Loucy (cell line): ENCODE measurements at regions not wholly inside any gene's neighbourhood (a gene's known extent, or its start where the extent isn't known, plus 50 kb on each side); places are given as distances from the start of the nearest gene placed in this dataset.

Experiments used
- H2AFZ ChIP-seq: fragments of 200-600 bp; sonication (generic); 2 replicates; pipeline ENCODE4 v1.6.0; 2016; ENCODE audit warnings: antibody characterized with exemption, mild to moderate bottlenecking, low read length, moderate library complexity
- H3F3A ChIP-seq: fragments of 200-600 bp; 2 replicates; pipeline ENCODE4 v1.6.0; 2016; ENCODE audit warnings: antibody characterized with exemption, low read depth, mild to moderate bottlenecking
- H3K27me3 ChIP-seq: fragments of 200-600 bp; sonication (generic); 2 replicates; pipeline ENCODE4 v1.6.1; 2014; ENCODE audit warnings: low read length, mild to moderate bottlenecking; ENCODE audit not compliant: insufficient read depth, poor library complexity, severe bottlenecking
- H3K36me3 ChIP-seq: fragments of 200-600 bp; sonication (generic); 2 replicates; pipeline ENCODE4 v1.6.1; 2016; ENCODE audit warnings: low read length; ENCODE audit not compliant: insufficient read depth
- H3K4me1 ChIP-seq: fragments of 200-600 bp; sonication (generic); 2 replicates; pipeline ENCODE4 v1.5.1; 2014; ENCODE audit warnings: low read length, mild to moderate bottlenecking; ENCODE audit not compliant: insufficient read depth, poor library complexity, severe bottlenecking
- H3K4me2 ChIP-seq: fragments of 200-600 bp; sonication (generic); 2 replicates; pipeline ENCODE4 v1.6.0; 2014; ENCODE audit warnings: antibody characterized with exemption, low read length, low read depth, mild to moderate bottlenecking; ENCODE audit not compliant: poor library complexity, severe bottlenecking
- H3K4me3 ChIP-seq: fragments of 200-600 bp; sonication (generic); 2 replicates; pipeline ENCODE4 v1.5.1; 2014; ENCODE audit warnings: low read length, mild to moderate bottlenecking, mixed read lengths; ENCODE audit not compliant: poor library complexity, severe bottlenecking
- H3K79me2 ChIP-seq: fragments of 200-600 bp; sonication (generic); 2 replicates; pipeline ENCODE4 v1.6.1; 2014; ENCODE audit warnings: low read length; ENCODE audit not compliant: insufficient read depth
- H3K9ac ChIP-seq: fragments of 200-600 bp; sonication (generic); 2 replicates; pipeline ENCODE4 v1.6.0; 2014; ENCODE audit warnings: mild to moderate bottlenecking, low read depth, low read length, moderate library complexity; ENCODE audit not compliant: poor library complexity, severe bottlenecking
- H3K9me2 ChIP-seq: fragments of 200-600 bp; sonication (generic); replicated peaks from 2 replicates; pipeline ENCODE4 v1.6.1; 2016; ENCODE audit warnings: low read depth, low read length, mixed read lengths
- H3K9me3 ChIP-seq: fragments of 200-600 bp; sonication (generic); 2 replicates; pipeline ENCODE4 v1.6.1; 2014; ENCODE audit warnings: mild to moderate bottlenecking, antibody characterized with exemption, low read length, low read depth; ENCODE audit not compliant: insufficient read depth
- H4K20me1 ChIP-seq: fragments of 200-600 bp; sonication (generic); 2 replicates; pipeline ENCODE4 v1.6.0; 2014; ENCODE audit warnings: antibody characterized with exemption, low read length, mild to moderate bottlenecking; ENCODE audit not compliant: insufficient read depth, poor library complexity, severe bottlenecking
- CTCF ChIP-seq: fragments of 200-600 bp; sonication (generic); conservative IDR thresholded peaks from 2 replicates; pipeline ENCODE4 v1.5.1; 2014; ENCODE audit warnings: mild to moderate bottlenecking, antibody characterized with exemption, low read length
- EZH2phosphoT487 ChIP-seq: fragments of 200-600 bp; IDR thresholded peaks from 2 replicates; pipeline ENCODE4 v1.6.1; 2018; ENCODE audit warnings: antibody characterized with exemption, mild to moderate bottlenecking, moderate library complexity, borderline replicate concordance

DNA sequence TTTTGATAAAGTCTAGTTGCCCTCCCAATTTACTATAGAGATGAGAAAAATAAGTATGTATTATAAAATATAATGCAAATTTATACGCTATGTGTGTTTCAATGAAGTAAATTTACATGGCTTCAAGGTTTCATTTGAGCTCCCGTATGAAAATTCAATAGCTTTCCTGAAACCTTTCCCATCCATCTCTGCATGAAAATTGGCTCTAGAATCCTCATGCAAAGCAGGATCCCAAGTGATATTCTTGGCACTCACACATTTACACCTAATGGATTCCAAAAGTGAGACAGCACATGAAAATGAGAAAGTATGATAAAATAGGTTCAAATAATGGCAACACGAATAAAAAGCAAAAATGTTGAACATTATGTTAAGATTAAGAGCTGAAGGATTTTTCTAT is 1595.8 kb upstream of the SEL1L start:
- Histone ChIP-seq H3K4me2 (no peak overlapping the region), H3K9me3 (no peaks in the 10 kb centered on the region), H3K27me3 (no peaks in the 10 kb centered on the region), H3K4me1 (no peaks in the 10 kb centered on the region), H3K9me2 (no peaks in the 10 kb centered on the region), H3F3A (no peaks in the 10 kb centered on the region), H4K20me1 (no peaks in the 10 kb centered on the region), H3K36me3 (no peaks in the 10 kb centered on the region), H3K4me3 (no peak overlapping the region), H3K9ac (no peak overlapping the region), H3K79me2 (no peaks in the 10 kb centered on the region), H2AFZ (no peak overlapping the region)
- TF ChIP-seq EZH2phosphoT487 (no peak), CTCF (no peak)

GRCh38 chr14:83133981-83134645 is 1600.5 kb upstream of the SEL1L start:
- H3K27me3 ChIP-seq, result no peaks in the 10 kb centered on the region
- no peak overlapping the region for H3K4me2 ChIP-seq
- H3K79me2 ChIP-seq, result no peaks in the 10 kb centered on the region
- no peak overlapping the region for H3K4me3 ChIP-seq
- no peak for TF ChIP-seq CTCF
- H4K20me1 ChIP-seq, result no peaks in the 10 kb centered on the region
- no peaks in the 10 kb centered on the region for H3K9me3 ChIP-seq
- no peaks in the 10 kb centered on the region for H3K36me3 ChIP-seq
- no peaks in the 10 kb centered on the region for H3K9me2 ChIP-seq
- no peak overlapping the region for H3K9ac ChIP-seq
- H3F3A ChIP-seq, result no peaks in the 10 kb centered on the region
- no peaks in the 10 kb centered on the region for H3K4me1 ChIP-seq
- H2AFZ ChIP-seq, result no peak overlapping the region

- H3K4me2 ChIP-seq, result no peak overlapping the region
- TF ChIP-seq CTCF (no peak), EZH2phosphoT487 (no peak)
- H2AFZ ChIP-seq, result no peak overlapping the region
- no peaks in the 10 kb centered on the region for H3K4me1 ChIP-seq
- no peaks in the 10 kb centered on the region for H3K9me2 ChIP-seq
- no peak overlapping the region for H3K4me3 ChIP-seq
- H3K36me3 ChIP-seq, result no peaks in the 10 kb centered on the region
- no peak overlapping the region for H3K9ac ChIP-seq
- H3K79me2 ChIP-seq, result no peaks in the 10 kb centered on the region
- H3K9me3 ChIP-seq, result no peaks in the 10 kb centered on the region
- H3K27me3 ChIP-seq, result no peaks in the 10 kb centered on the region
- no peaks in the 10 kb centered on the region for H4K20me1 ChIP-seq
- H3F3A ChIP-seq, result no peaks in the 10 kb centered on the region
These were observed 1607.1 kb upstream of the SEL1L start for GRCh38 chr14:83140756-83141155.
